Stimulated activated naive CD8-positive, alpha-beta T cell treated with anti-CD3 and anti-CD28 coated beads, Interleukin-15, amount 100 ng/mL, for 72 hours (primary cell): ENCODE measurements at regions not wholly inside any gene's neighbourhood (a gene's known extent, or its start where the extent isn't known, plus 50 kb on each side); places are given as distances from the start of the nearest gene placed in this dataset.

ENCODE experiments used
- ATAC-seq: fragments of 150-1000 bp; cut with Tn5 transposase; 2 replicates; pipeline ENCODE4 v1.10.0; 2021; ENCODE audit warnings: mild to moderate bottlenecking, moderate library complexity
- DNase-seq, 2 donors: peaks; one replicate each; pipeline ENCODE4 v3.0.0; 2021 to 2022
- H3K27ac Mint-ChIP-seq, 2 donors: one replicate each; pipeline ENCODE4 v1.8.0; 2022; ENCODE audit warnings: mild to moderate bottlenecking in 2 of 2, mixed read lengths in 2 of 2, moderate library complexity in 2 of 2
- H3K27me3 Mint-ChIP-seq: one replicate; pipeline ENCODE4 v1.8.0; 2022; ENCODE audit warnings: mixed read lengths
- H3K4me1 Mint-ChIP-seq: one replicate; pipeline ENCODE4 v1.8.0; 2022; ENCODE audit warnings: mild to moderate bottlenecking, mixed read lengths
- H3K4me3 Mint-ChIP-seq, 2 donors: one replicate each; pipeline ENCODE4 v1.8.0; 2022; ENCODE audit warnings: mild to moderate bottlenecking in 2 of 2, mixed read lengths in 2 of 2, moderate library complexity in 1 of 2
- H3K9me3 Mint-ChIP-seq, 2 donors: one replicate each; pipeline ENCODE4 v1.8.0; 2022; ENCODE audit warnings: mixed read lengths in 2 of 2

DNA sequence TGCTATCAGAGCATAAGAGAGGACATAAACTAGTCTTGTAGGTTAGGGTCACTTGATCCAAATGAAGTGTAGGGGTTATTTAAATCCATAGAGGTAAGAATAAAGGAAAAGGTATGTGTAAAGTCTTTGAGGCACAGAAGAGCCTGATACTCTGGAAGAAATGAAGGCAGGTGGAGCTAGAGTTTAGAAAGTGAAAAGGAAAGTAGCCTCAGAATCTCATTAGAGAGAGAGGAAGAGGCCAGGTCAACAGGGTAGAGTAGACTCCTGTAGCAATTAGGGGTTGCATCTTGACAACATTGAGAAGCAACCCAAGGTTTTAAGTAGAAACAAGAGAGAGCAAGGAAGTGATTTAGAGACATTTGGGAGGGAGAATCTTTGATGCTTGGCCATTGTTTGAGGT, 235.2 kb upstream of the SOX9 start:
- Mint-ChIP-seq H3K4me3 (no peak overlapping the region), H3K27ac (peak overlapping the region in 1 of 2 donors; percentile 53), H3K27me3 (no peaks in the 10 kb centered on the region), H3K4me1 (no peaks in the 10 kb centered on the region), H3K9me3 (peaks cover 0 to 7% of the 10 kb centered on the region in 2 donors)
- DNase-seq (no peak), ATAC-seq (no peak)

DNA sequence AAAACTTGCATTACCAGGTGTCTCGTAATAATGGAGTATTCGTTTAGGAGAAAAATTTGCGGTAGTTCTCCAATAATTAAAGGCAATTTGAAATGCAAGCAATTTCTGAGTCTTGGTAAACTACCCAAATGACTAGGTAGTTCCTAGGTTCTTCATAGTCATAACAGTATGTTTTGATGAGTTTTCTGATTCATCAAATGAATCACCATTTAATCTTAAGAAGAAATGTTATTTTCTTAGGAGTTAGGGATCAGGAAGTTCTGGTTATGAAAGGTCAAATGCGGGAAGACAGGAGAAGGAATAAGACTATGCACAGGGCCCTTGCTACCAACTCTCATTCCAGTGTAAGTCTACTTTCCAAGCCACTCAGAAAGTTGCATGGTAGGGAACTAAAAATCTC, 221.5 kb upstream of the SOX9 start:
- no peak for DNase-seq
- no peaks in the 10 kb centered on the region for H3K27me3 Mint-ChIP-seq
- no peak overlapping the region for H3K27ac Mint-ChIP-seq
- no peak for ATAC-seq
- H3K9me3 Mint-ChIP-seq, result peaks cover 2 to 10% of the 10 kb centered on the region in 2 donors
- H3K4me3 Mint-ChIP-seq, result no peak overlapping the region
- H3K4me1 Mint-ChIP-seq, result no peaks in the 10 kb centered on the region

DNA sequence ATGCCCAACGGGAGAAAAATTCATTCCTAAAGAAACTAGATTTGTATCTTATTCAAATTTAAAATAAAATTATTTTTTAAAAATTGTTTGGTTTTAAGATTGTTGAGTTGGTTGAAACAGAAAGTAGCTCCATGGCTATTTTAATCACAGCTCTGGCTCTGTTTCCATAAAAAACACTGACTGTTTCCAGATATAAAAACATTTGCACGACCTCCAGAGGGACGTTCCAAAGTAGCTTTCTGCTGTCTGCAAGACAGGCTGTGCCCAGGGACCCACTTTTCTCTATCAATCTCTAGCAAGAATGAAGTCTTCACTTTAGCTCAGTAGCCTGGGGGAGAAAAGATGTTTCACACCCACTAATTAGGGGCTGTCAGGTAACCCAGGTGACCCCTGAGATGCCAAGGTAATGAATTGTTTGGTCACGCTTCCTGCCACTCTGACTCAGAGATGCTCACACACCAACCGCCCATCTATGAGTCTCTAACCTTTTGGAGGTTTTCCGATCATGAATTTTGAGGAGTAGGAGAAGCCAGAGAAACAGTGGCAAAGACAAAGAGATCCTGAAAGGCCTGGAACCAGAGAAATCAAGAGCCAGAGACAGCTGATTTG, 220.1 kb upstream of the SOX9 start:
- Mint-ChIP-seq H3K27me3 (no peaks in the 10 kb centered on the region), H3K27ac (no peak overlapping the region), H3K4me3 (no peak overlapping the region), H3K4me1 (no peaks in the 10 kb centered on the region), H3K9me3 (peaks cover 6 to 10% of the 10 kb centered on the region in 2 donors)
- ATAC-seq (no peak), DNase-seq (no peak)

DNA sequence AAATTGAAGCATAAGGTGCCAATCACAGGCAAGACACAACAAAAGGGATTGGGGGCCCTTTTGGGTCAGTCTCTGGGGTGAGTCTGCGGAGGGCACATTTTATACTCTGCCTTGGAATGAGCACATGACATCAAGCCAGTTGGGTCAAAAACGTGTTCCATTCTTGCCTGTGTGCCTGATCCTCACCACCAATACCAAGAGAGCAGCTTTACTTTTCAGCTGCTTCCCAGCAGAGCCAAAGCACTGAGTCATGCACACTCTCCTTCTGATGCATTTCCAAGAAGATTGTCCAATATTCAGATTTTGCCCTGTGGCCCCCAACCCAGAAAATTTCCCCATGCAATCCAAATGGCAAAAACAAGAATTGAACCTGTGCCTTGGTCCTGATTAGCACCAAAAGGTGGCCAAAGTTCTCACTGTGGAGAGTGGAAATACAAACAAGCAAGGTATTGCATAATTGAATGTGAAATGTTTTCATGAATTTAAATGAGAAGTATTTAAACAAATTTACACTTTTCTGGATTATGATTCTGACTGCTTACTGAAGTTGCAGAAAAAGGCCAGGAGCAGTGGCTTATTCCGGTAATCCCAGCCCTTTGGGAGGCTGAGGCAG, 217.8 kb upstream of the SOX9 start:
- no peak for DNase-seq
- Mint-ChIP-seq H3K4me1 (no peaks in the 10 kb centered on the region), H3K4me3 (no peak overlapping the region), H3K27ac (no peak overlapping the region), H3K27me3 (no peaks in the 10 kb centered on the region), H3K9me3 (peaks cover 4 to 6% of the 10 kb centered on the region in 2 donors)
- no peak for ATAC-seq

DNA sequence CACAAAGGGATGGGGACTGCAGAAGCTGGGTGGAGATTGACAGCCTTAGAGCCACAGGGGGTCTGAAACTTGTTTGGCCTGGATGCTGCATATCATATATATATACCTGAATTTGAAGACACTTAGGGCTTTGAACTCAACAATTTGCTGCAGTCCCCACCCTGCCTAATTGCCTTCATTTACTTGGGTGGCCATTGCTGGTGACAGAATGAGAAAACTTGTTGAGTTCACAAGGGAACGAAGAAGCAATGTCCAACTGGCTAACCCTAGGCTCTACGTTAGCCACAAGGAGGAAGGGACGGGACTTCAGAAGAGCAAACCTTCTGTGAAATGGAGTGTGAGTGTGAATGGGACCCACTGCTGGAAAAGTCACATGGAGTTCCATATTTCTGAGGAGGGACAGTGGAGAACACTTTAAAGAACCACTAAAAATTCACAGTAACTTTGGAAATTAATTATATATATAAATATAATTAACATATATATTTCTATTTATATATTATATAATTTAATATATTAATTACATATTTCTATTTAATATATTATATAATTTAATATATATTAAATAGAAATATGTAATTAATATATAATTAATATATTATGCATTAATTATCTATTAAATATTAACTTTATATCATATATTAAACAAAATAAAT, 215.3 kb upstream of the SOX9 start:
- H3K27ac Mint-ChIP-seq, result no peak overlapping the region
- ATAC-seq (no peak), DNase-seq (no peak)
- H3K4me1 Mint-ChIP-seq, result no peaks in the 10 kb centered on the region
- peaks cover 0 to 11% of the 10 kb centered on the region in 2 donors for H3K9me3 Mint-ChIP-seq
- no peaks in the 10 kb centered on the region for H3K27me3 Mint-ChIP-seq
- H3K4me3 Mint-ChIP-seq, result no peak overlapping the region

DNA sequence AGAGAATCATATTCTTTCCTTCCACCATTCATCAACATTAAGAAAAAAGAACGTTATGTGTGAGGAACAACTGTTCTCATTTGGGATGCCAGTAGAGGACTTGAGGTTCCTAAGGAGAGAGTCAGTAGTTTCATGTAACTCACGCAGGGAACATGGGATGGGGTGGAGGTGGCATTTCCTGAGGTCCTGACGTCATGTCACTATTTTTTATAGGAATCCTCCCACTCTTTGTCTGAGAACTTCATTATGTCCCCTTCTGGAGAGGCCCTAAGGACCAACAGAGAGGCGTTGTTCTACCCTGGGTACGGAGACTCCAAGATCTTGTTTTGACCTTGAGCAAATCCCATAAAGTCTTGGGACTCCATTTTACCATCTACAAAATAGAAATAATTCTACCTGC, 211.7 kb upstream of the SOX9 start:
- Mint-ChIP-seq H3K27me3 (no peaks in the 10 kb centered on the region), H3K27ac (no peak overlapping the region), H3K4me3 (no peak overlapping the region), H3K9me3 (peaks cover 0 to 16% of the 10 kb centered on the region in 2 donors), H3K4me1 (no peaks in the 10 kb centered on the region)
- DNase-seq (no peak), ATAC-seq (no peak)

DNA sequence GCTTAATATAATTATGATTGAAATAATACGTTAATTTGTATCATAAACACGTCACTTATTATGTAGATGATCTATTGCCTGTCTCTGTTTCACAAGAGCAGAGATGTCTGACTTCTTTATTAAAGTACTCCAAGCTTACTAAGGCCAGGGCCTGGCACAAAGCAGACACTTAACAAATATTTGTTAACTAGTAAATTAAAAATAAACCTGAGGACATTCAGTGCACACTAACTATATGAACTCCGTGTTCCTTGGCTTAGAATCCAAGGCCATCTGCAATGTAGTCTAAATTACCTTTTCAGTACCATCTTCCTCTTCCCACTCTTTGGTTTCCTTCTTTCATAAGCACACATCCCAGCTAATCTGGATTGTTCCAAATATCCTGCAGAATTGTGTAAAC, 210.8 kb upstream of the SOX9 start:
- no peaks in the 10 kb centered on the region for H3K4me1 Mint-ChIP-seq
- no peak overlapping the region for H3K27ac Mint-ChIP-seq
- no peaks in the 10 kb centered on the region for H3K27me3 Mint-ChIP-seq
- H3K4me3 Mint-ChIP-seq, result no peak overlapping the region
- H3K9me3 Mint-ChIP-seq, result peaks cover 0 to 16% of the 10 kb centered on the region in 2 donors
- ATAC-seq, result no peak
- DNase-seq, result no peak

DNA sequence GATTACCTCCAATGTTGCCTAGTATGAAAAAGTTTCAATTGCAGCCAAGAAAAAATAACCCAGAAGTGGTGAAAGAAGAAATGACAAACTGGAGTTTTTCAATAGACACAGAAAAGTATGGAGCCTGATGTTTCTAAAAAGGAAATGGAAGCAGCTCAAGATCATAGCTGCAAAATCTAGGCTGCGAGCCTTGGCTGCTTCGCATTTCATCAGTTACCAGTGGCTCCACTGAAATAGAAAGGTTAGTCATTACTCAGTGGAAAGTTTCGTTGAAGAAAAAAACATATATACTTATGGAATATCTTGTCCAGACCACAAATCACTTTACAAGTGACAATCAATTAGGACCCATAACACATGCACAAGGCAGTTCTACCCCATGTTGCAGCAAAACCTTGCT, 206.8 kb upstream of the SOX9 start:
- Mint-ChIP-seq H3K4me3 (no peak overlapping the region), H3K27ac (no peak overlapping the region), H3K4me1 (no peaks in the 10 kb centered on the region), H3K27me3 (no peaks in the 10 kb centered on the region), H3K9me3 (peaks cover 5 to 9% of the 10 kb centered on the region in 2 donors)
- no peak for ATAC-seq
- DNase-seq, result no peak

DNA sequence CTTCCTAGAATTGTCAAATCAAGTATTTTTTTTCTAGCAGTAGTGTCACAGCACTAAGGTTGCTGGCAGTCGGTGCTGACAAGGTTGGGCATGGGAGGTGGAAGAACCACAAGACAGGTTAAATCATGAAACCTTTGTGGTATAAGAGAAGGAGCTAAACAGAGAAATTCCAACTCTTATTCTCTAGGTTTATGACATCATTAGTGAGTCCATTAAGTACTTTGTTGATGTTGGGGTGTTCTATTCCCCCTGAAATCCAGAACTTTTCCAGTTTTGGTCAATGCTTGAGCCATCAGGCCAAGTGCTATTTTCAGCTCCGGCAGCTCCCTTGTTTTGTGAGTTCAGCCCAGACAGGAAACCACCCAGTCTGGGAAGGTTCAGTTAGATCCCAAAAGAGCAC, 206.0 kb upstream of the SOX9 start:
- Mint-ChIP-seq H3K27me3 (no peaks in the 10 kb centered on the region), H3K4me1 (no peaks in the 10 kb centered on the region), H3K27ac (no peak overlapping the region), H3K4me3 (no peak overlapping the region), H3K9me3 (peaks cover 5 to 9% of the 10 kb centered on the region in 2 donors)
- ATAC-seq (no peak), DNase-seq (no peak)

DNA sequence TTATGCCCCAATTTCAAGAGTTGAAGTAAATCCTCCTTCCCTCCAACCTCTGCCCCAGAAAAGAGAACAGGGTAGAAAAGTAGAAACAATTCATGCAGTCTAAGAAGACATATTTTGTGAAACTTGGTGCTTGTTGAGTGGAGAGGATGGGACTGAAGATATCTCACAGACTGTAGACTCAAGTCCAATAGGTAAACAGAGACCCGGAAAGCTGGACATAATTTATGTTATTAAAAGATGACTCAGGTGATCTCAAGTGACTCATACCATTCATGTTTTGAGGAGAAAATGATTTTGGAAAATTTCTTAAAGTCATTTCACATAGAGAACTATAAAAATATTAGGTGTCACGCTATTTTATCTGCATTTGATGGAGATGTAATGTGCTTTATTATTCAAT, 203.1 kb upstream of the SOX9 start:
- Mint-ChIP-seq H3K4me1 (no peaks in the 10 kb centered on the region), H3K27ac (no peak overlapping the region), H3K27me3 (no peaks in the 10 kb centered on the region), H3K9me3 (peaks cover 0 to 5% of the 10 kb centered on the region in 2 donors), H3K4me3 (no peak overlapping the region)
- ATAC-seq (no peak), DNase-seq (no peak)

DNA sequence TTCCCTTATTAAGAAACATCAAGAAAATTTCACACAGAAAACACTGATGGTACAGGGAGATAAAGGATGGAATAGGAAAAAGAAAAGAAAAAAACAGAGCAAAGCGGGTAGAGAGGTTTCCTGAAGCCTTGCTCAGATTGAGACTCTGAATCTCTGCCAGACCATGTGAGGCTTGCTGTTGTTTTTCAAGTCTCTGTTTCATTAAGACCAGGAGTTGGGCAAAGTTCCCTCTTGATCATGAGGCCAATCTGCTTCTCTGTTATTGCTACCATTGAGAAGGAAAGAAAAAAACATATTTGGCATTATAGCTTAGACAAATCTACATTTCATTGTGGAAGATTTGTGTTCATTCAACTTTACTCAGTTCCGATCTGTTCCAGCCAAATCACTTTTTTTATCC, 201.6 kb upstream of the SOX9 start:
- DNase-seq, result no peak
- no peak for ATAC-seq
- H3K27me3 Mint-ChIP-seq, result no peaks in the 10 kb centered on the region
- no peak overlapping the region for H3K4me3 Mint-ChIP-seq
- peaks cover 0 to 5% of the 10 kb centered on the region in 2 donors for H3K9me3 Mint-ChIP-seq
- H3K4me1 Mint-ChIP-seq, result no peaks in the 10 kb centered on the region
- no peak overlapping the region for H3K27ac Mint-ChIP-seq

DNA sequence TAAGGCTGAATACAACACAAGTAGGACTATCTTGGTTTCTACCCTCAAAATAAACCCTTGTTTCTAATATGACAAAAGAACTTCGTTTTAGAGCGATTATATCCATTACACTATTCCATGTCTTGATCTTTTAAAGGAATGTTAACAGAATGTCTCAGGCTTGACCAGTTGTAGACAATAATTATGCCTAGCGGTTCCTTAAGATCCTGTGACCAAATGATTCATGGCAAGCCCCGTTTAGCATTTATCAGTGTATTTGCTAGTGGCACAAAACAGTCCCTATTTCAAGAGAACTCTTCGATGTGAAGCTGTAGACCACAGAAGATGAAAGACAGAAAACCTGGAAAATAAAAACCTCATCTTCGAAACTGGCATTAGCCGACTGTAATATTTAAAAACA, 200.9 kb upstream of the SOX9 start:
- ATAC-seq, result no peak

DNA sequence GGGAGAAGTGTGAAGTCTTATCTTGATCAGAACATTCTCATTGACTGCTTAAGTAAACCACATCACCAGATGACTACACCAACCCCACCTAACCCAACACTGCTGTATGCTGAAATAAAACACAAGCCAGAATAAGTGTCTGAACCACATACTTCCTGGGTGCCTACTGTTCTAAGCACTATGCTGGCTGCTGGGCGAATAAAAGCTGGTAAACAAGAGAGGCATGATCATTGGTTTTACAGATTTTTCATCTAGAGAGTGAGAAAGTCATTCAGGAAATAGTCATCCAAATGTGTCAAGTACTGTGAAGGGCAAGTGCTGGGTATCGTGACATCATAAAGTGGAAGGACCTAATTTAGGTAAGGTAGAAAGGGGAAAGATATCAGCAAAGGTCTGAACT, 199.0 kb upstream of the SOX9 start:
- Mint-ChIP-seq H3K27me3 (no peaks in the 10 kb centered on the region), H3K4me3 (no peak overlapping the region), H3K27ac (no peak overlapping the region), H3K4me1 (no peaks in the 10 kb centered on the region), H3K9me3 (peaks cover 0 to 5% of the 10 kb centered on the region in 2 donors)
- DNase-seq, result no peak
- peak; percentile 83 for ATAC-seq

More for the DNA sequence above, 200.9 kb upstream of the SOX9 start:
- no peak overlapping the region for H3K4me3 Mint-ChIP-seq
- H3K27me3 Mint-ChIP-seq, result no peaks in the 10 kb centered on the region
- no peak overlapping the region for H3K27ac Mint-ChIP-seq
- DNase-seq, result no peak
- H3K9me3 Mint-ChIP-seq, result peaks cover 0 to 5% of the 10 kb centered on the region in 2 donors
- H3K4me1 Mint-ChIP-seq, result no peaks in the 10 kb centered on the region

DNA sequence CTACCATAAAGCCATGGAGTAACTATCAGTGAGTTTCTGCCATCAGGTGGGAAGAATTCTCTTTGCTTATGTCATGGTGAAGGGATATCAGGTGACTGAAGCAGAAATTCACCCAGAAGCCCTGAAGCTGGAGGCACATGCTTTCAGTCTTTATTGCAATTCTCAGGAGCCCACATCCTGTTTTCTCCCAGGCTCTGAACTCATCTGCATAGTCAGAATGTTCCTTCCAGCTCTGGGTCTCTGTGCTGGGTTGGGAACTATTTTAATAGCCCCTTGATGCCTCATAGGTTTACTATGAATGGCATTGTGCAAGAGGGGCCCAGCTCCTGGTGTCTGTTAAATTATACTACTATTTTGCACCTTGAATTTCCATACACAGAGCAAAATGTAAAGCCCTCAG, 198.4 kb upstream of the SOX9 start:
- ATAC-seq (no peak), DNase-seq (no peak)
- no peak overlapping the region for H3K4me3 Mint-ChIP-seq
- H3K9me3 Mint-ChIP-seq, result peaks cover 0 to 5% of the 10 kb centered on the region in 2 donors
- no peaks in the 10 kb centered on the region for H3K27me3 Mint-ChIP-seq
- no peaks in the 10 kb centered on the region for H3K4me1 Mint-ChIP-seq
- H3K27ac Mint-ChIP-seq, result peak overlapping the region in 1 of 2 donors; percentile 19

DNA sequence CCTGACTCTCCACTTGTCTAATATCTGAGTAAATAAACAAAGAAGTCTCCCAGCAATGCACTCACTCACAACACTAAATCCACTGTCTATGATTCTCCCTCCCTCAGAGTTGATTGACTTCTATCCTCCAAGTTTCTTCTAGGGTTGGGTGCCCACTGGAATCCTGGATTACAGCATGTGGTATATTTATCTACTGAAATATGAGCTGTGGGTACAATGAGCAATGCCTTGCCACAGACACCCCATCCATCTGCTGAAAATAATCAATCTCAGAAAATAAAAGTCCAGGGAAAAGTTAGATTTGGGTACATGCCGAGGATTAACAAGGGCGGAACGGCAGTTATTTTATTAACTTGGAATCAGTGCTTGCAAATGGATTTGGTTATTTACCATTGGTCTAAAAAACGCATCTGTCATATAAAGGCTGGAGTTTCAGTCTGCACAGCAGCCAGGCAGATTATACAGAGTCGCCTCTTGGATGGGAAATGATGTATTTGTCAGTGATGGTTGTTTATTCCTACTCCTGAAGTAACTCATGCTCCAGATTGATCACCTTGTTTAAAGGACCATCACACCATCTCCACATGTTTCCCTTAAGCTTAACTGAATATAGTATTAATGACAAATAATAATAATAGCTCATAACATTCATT, 193.9 kb upstream of the SOX9 start:
- DNase-seq (no peak), ATAC-seq (no peak)
- H3K4me1 Mint-ChIP-seq, result no peaks in the 10 kb centered on the region
- H3K27ac Mint-ChIP-seq, result no peak overlapping the region
- no peaks in the 10 kb centered on the region for H3K27me3 Mint-ChIP-seq
- H3K4me3 Mint-ChIP-seq, result no peak overlapping the region
- peaks cover 7 to 9% of the 10 kb centered on the region in 2 donors for H3K9me3 Mint-ChIP-seq

DNA sequence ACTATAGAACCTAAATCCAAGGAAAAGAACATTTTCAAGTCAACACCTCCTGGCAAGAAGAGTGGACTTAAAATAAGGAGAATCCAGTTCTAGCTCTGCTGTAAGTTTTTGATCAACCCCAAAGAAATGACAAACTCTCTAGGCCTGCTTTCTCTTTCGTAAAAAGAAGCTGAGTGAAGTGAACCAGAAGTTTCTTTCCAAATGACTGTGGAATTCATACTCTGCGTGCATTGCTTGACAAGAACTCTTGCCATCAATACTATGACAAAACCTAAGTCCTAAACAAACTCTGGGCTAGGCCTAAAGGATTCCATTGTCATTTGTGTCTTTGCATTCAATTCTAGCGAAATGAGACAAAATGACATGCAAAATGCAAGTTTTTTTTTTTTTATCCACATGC, 187.5 kb upstream of the SOX9 start:
- peaks cover 7 to 9% of the 10 kb centered on the region in 2 donors for H3K9me3 Mint-ChIP-seq
- ATAC-seq (no peak), DNase-seq (no peak)
- no peaks in the 10 kb centered on the region for H3K27me3 Mint-ChIP-seq
- H3K4me3 Mint-ChIP-seq, result no peak overlapping the region
- H3K27ac Mint-ChIP-seq, result no peak overlapping the region
- H3K4me1 Mint-ChIP-seq, result no peaks in the 10 kb centered on the region
